Hepatocyte (in vitro differentiated cells): ENCODE measurements at regions not wholly inside any gene's neighbourhood (a gene's known extent, or its start where the extent isn't known, plus 50 kb on each side); places are given as distances from the start of the nearest gene placed in this dataset.

Experiments used
- CTCF ChIP-seq: fragments of 200-600 bp; sonication (generic); IDR thresholded peaks from 2 replicates; pipeline ENCODE4 v1.5.1; 2016; ENCODE audit warnings: antibody characterized with exemption, mild to moderate bottlenecking; ENCODE audit not compliant: poor library complexity
- EZH2phosphoT487 ChIP-seq: fragments of 200-600 bp; sonication (generic); IDR thresholded peaks from one replicate; pipeline ENCODE4 v1.6.1; 2018; ENCODE audit warnings: antibody characterized with exemption, mild to moderate bottlenecking, low read depth, moderate library complexity; ENCODE audit not compliant: unreplicated experiment, severe bottlenecking

GRCh38 chr7:119999738-120000475 lies 273.1 kb upstream of the KCND2 start:
- TF ChIP-seq CTCF (no peak), EZH2phosphoT487 (no peak)
